Smooth muscle cell (in vitro differentiated cells): ENCODE measurements at regions not wholly inside any gene's neighbourhood (a gene's known extent, or its start where the extent isn't known, plus 50 kb on each side); places are given as distances from the start of the nearest gene placed in this dataset.

Experiments used
- DNase-seq: peaks from one replicate; lab custom pipeline; 2025; ENCODE audit not compliant: unreplicated experiment; lab: John Stamatoyannopoulos, UW
- H2AFZ ChIP-seq: fragments of 200-600 bp; sonication (generic); 2 replicates; pipeline ENCODE4 v1.6.0; 2016; ENCODE audit warnings: antibody characterized with exemption, low read depth, mild to moderate bottlenecking
- H3F3A ChIP-seq: fragments of 200-600 bp; sonication (generic); 2 replicates; pipeline ENCODE4 v1.6.0; 2017; ENCODE audit warnings: antibody characterized with exemption, low read depth
- H3K27ac ChIP-seq: fragments of 200-600 bp; sonication (generic); 2 replicates; pipeline ENCODE4 v1.5.1; 2016; ENCODE audit warnings: low read depth, mild to moderate bottlenecking
- H3K27me3 ChIP-seq: fragments of 200-600 bp; sonication (generic); 2 replicates; pipeline ENCODE4 v1.6.1; 2016; ENCODE audit warnings: low read depth, mild to moderate bottlenecking
- H3K36me3 ChIP-seq: fragments of 200-600 bp; sonication (generic); 2 replicates; pipeline ENCODE4 v1.5.1; 2016; ENCODE audit warnings: low read depth
- H3K4me1 ChIP-seq: fragments of 200-600 bp; sonication (generic); 2 replicates; pipeline ENCODE4 v1.5.1; 2016; ENCODE audit warnings: low read depth
- H3K4me2 ChIP-seq: fragments of 200-600 bp; sonication (generic); 2 replicates; pipeline ENCODE4 v1.6.0; 2016; ENCODE audit warnings: mild to moderate bottlenecking
- H3K4me3 ChIP-seq: fragments of 200-600 bp; sonication (generic); 2 replicates; pipeline ENCODE4 v1.5.1; 2016; ENCODE audit warnings: mild to moderate bottlenecking
- H3K79me2 ChIP-seq: fragments of 200-600 bp; sonication (generic); 2 replicates; pipeline ENCODE4 v1.6.0; 2016; ENCODE audit warnings: low read depth, mild to moderate bottlenecking
- H3K9ac ChIP-seq: fragments of 200-600 bp; sonication (generic); 2 replicates; pipeline ENCODE4 v1.6.0; 2016; ENCODE audit warnings: low read depth
- H3K9me3 ChIP-seq: fragments of 200-600 bp; sonication (generic); replicated peaks from 2 replicates; pipeline ENCODE4 v1.5.1; 2016; ENCODE audit warnings: low read depth
- H4K20me1 ChIP-seq: fragments of 200-600 bp; sonication (generic); 2 replicates; pipeline ENCODE4 v1.6.0; 2016; ENCODE audit warnings: low read depth
- CTCF ChIP-seq: fragments of 200-600 bp; sonication (generic); IDR thresholded peaks from 2 replicates; pipeline ENCODE4 v1.5.1; 2017; ENCODE audit warnings: borderline replicate concordance, mild to moderate bottlenecking, antibody characterized with exemption; ENCODE audit not compliant: insufficient read depth, poor library complexity, severe bottlenecking
- WGBS: methylation state at CpG from one replicate; pipeline ENCODE4 v1.1.7; 2016; ENCODE audit warnings: low lambda C conversion rate; 5-methylcytosine and 5-hydroxymethylcytosine counted together

- 88% methylated on average over 11 of the region's 11 CpGs for WGBS
- no peaks in the 10 kb centered on the region for H4K20me1 ChIP-seq
- H3K36me3 ChIP-seq, result no peaks in the 10 kb centered on the region
- no peaks in the 10 kb centered on the region for H3K9me3 ChIP-seq
- peaks cover 4% of the 10 kb centered on the region for H3K4me1 ChIP-seq
- no peak overlapping the region for H3K9ac ChIP-seq
- no peak overlapping the region for H3K27ac ChIP-seq
- H3K27me3 ChIP-seq, result peaks cover 26% of the 10 kb centered on the region
- no peaks in the 10 kb centered on the region for H3F3A ChIP-seq
- no peak for TF ChIP-seq CTCF
- H3K4me2 ChIP-seq, result no peak overlapping the region
- H3K79me2 ChIP-seq, result no peaks in the 10 kb centered on the region
- no peak overlapping the region for H3K4me3 ChIP-seq
- no peak overlapping the region for H2AFZ ChIP-seq
- no peak for DNase-seq
These were observed 72.7 kb downstream of the KLHDC7A start for GRCh38 chr1:18553388-18553787.

- no peak for DNase-seq
- H3K9ac ChIP-seq, result no peak overlapping the region
- H3K4me1 ChIP-seq, result peaks cover 4% of the 10 kb centered on the region
- H3K79me2 ChIP-seq, result no peaks in the 10 kb centered on the region
- no peak overlapping the region for H3K4me3 ChIP-seq
- H4K20me1 ChIP-seq, result no peaks in the 10 kb centered on the region
- H3K27ac ChIP-seq, result no peak overlapping the region
- H3K36me3 ChIP-seq, result no peaks in the 10 kb centered on the region
- no peaks in the 10 kb centered on the region for H3K9me3 ChIP-seq
- no peak overlapping the region for H2AFZ ChIP-seq
- H3K4me2 ChIP-seq, result no peak overlapping the region
- no peaks in the 10 kb centered on the region for H3F3A ChIP-seq
- H3K27me3 ChIP-seq, result peaks cover 31% of the 10 kb centered on the region
- no peak for TF ChIP-seq CTCF
- WGBS, result 85% methylated on average over 5 of the region's 5 CpGs
These were observed 73.4 kb downstream of the KLHDC7A start for GRCh38 chr1:18554099-18554498.

GRCh38 chr1:18554597-18554996 lies 73.9 kb downstream of the KLHDC7A start:
- no peak for TF ChIP-seq CTCF

GRCh38 chr1:18555036-18555435 lies 74.3 kb downstream of the KLHDC7A start:
- Histone ChIP-seq H3K9me3 (no peaks in the 10 kb centered on the region), H3K36me3 (no peaks in the 10 kb centered on the region), H3K4me2 (no peak overlapping the region), H3K4me1 (peaks cover 4% of the 10 kb centered on the region), H2AFZ (no peak overlapping the region), H3K27me3 (peaks cover 41% of the 10 kb centered on the region), H3F3A (no peaks in the 10 kb centered on the region), H3K4me3 (no peak overlapping the region), H3K27ac (no peak overlapping the region), H4K20me1 (no peaks in the 10 kb centered on the region), H3K9ac (no peak overlapping the region), H3K79me2 (no peaks in the 10 kb centered on the region)
- no peak for DNase-seq
- TF ChIP-seq CTCF, result no peak
- 76% methylated on average over 5 of the region's 5 CpGs for WGBS

More at GRCh38 chr1:18554597-18554996, 73.9 kb downstream of the KLHDC7A start:
- whole genome bisulfite sequencing, result 85% methylated on average over 7 of the region's 7 CpGs
- Histone ChIP-seq H3K9ac (no peak overlapping the region), H3K4me1 (peaks cover 4% of the 10 kb centered on the region), H3K79me2 (no peaks in the 10 kb centered on the region), H4K20me1 (no peaks in the 10 kb centered on the region), H3K27ac (no peak overlapping the region), H3K4me3 (no peak overlapping the region), H3F3A (no peaks in the 10 kb centered on the region), H3K36me3 (no peaks in the 10 kb centered on the region), H3K9me3 (no peaks in the 10 kb centered on the region), H3K27me3 (peaks cover 36% of the 10 kb centered on the region), H3K4me2 (no peak overlapping the region), H2AFZ (no peak overlapping the region)
- no peak for DNase-seq
